Psoas muscle (tissue), 7 donors: ENCODE measurements at regions not wholly inside any gene's neighbourhood (a gene's known extent, or its start where the extent isn't known, plus 50 kb on each side); places are given as distances from the start of the nearest gene placed in this dataset.

Experiments
- ATAC-seq, 4 donors: fragments of 200-7000 bp; cut with Tn5 transposase; one replicate each; pipeline ENCODE4 v1.9.1; 2020; ENCODE audit warnings: moderate library complexity in 3 of 4, mild to moderate bottlenecking in 2 of 4
- DNase-seq, 2 donors: peaks; one replicate each; pipeline ENCODE4 v3.0.0-alpha.2; 2020
- H3K27ac ChIP-seq: fragments of 200-600 bp; one replicate; pipeline ENCODE4 v1.8.0; 2022
- H3K27me3 ChIP-seq, 3 donors: fragments of 200-600 bp in 1 of 3; one replicate each; pipeline versions ENCODE4 v1.6.1 to v1.8.0; 2013 to 2022; ENCODE audit warnings: low read length in 2 of 3, mild to moderate bottlenecking in 2 of 3, moderate library complexity in 1 of 3; ENCODE audit not compliant: insufficient read depth in 3 of 3
- H3K36me3 ChIP-seq, 2 donors: fragments of 200-600 bp in 1 of 2; one replicate each; pipeline versions ENCODE4 v1.6.1 to v1.8.0; 2013 to 2022; ENCODE audit warnings: low read depth in 1 of 2, mild to moderate bottlenecking in 1 of 2, moderate library complexity in 1 of 2; ENCODE audit not compliant: insufficient read depth in 1 of 2
- H3K4me1 ChIP-seq: fragments of 200-600 bp; one replicate; pipeline ENCODE4 v1.8.0; 2022
- H3K4me3 ChIP-seq: fragments of 200-600 bp; one replicate; pipeline ENCODE4 v1.8.0; 2022; ENCODE audit warnings: mild to moderate bottlenecking
- H3K9me3 ChIP-seq: fragments of 200-600 bp; one replicate; pipeline ENCODE4 v1.8.0; 2022
- CTCF ChIP-seq: fragments of 200-600 bp; IDR thresholded peaks from one replicate; pipeline ENCODE4 v1.8.0; 2022; ENCODE audit warnings: antibody characterized with exemption
- WGBS, 3 donors: extraction: QIAGEN DNeasy Blood & Tissue Kit; methylation state at CpG; one replicate each; pipeline versions ENCODE4 v1.1.6 to v1.1.7; 2013; 5-methylcytosine and 5-hydroxymethylcytosine counted together
- intact Hi-C, 2 donors: fragments of 100-400 bp; cut with DNase I; formaldehyde crosslinking; loops; one replicate each; pipeline versions ENCODE4 v1.11.0 to v1.14.2; 2022
- donor health status: healthy with polysubstance abuse.
- donor health status: DM: no; HTN: no; CAD: no; lungs with moderate emphysema.
- donor health status: Bipolar disorder and iron deficiency.
- donor health status: healthy.
- donor health status: DM: yes; HTN: yes; CAD: no.
- donor health status: DM: no; HTN: no; CAD: no.
- donor health status: DM: yes; HTN: yes; CAD: no.

DNA sequence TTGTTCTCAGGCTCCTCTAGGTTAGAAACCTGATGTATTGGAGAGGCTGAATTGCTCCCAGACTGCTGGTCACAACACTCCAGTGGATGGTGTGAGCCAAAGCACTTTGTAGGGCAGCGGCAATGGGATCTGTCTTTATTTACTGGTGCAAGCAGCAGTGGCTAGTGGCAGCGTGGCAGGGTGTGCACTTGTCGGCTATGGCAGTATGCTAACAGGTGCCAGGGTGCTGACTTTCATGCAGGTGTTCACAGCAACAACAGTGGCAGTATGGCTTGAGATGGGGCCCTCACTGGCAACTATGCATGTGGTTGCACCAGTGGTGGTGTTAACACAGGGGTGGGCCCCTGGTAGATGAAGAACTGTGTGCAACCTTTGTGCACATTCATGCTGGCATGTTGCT is 347.8 kb downstream of the DSC3 start:
- DNase-seq: no peak
- Histone ChIP-seq H3K27ac (no peak overlapping the region), H3K27me3 (no peaks in the 10 kb centered on the region), H3K4me3 (no peak overlapping the region), H3K4me1 (no peaks in the 10 kb centered on the region), H3K9me3 (no peaks in the 10 kb centered on the region), H3K36me3 (no peaks in the 10 kb centered on the region)
- no peak for TF ChIP-seq CTCF
- intact Hi-C loops: no loop called here
- no peak for ATAC-seq
- WGBS, 3 donors: 88 to 93% (median 89%) methylated on average over 3 of the region's 3 CpGs

DNA sequence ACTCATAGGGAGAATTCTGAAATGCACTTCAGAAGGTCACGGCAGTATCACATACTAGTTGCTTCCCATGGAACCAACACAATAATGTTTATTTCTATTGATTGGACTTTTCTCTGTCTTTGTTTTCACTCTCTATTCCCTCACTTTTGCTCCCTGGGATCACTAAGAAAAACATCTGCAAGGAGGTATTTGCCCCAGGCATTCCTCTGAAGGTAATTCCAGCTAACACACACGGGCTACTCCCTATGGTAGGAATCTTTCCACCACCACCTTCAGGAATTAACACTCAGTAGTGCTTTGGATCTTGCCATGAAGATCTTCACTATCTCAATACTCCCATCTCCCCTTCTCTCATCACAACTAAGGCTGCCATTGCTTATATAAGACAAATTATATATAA is 353.3 kb downstream of the DSC3 start:
- Histone ChIP-seq H3K9me3 (no peaks in the 10 kb centered on the region), H3K4me1 (no peaks in the 10 kb centered on the region), H3K36me3 (no peaks in the 10 kb centered on the region), H3K27me3 (no peaks in the 10 kb centered on the region), H3K4me3 (no peak overlapping the region), H3K27ac (no peak overlapping the region)
- no peak for DNase-seq
- intact Hi-C loops: no loop called here
- WGBS, 3 donors: 74 to 85% (median 80%) methylated on average over 2 of the region's 2 CpGs
- no peak for TF ChIP-seq CTCF
- no peak for ATAC-seq

DNA sequence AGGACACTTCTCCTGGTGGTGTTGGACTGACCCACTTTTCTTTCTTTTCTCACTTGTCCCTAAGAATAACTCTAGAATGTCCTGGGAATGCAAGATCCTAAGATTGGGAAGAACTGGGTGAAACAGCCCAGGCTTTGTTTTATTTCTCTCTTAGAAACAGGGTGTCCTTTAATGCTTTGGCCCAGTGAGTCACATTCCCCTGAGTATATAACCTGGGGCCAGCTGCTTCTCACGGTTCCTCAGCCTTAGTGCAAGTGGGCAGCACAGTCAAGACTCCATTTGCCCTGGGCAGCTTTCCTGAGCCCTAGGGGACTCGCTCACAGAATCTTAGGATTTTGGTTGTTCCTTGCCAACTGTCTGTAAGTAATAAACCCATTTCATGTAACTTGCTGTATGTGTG is 355.0 kb downstream of the DSC3 start:
- intact Hi-C loops: no loop called here
- Histone ChIP-seq H3K36me3 (no peaks in the 10 kb centered on the region), H3K4me3 (no peak overlapping the region), H3K4me1 (no peaks in the 10 kb centered on the region), H3K9me3 (no peaks in the 10 kb centered on the region), H3K27ac (no peak overlapping the region), H3K27me3 (no peaks in the 10 kb centered on the region)
- 55 to 72% (median 59%) methylated on average over 2 of the region's 2 CpGs for WGBS, 3 donors
- TF ChIP-seq CTCF: no peak
- ATAC-seq (no peak), DNase-seq (no peak)

DNA sequence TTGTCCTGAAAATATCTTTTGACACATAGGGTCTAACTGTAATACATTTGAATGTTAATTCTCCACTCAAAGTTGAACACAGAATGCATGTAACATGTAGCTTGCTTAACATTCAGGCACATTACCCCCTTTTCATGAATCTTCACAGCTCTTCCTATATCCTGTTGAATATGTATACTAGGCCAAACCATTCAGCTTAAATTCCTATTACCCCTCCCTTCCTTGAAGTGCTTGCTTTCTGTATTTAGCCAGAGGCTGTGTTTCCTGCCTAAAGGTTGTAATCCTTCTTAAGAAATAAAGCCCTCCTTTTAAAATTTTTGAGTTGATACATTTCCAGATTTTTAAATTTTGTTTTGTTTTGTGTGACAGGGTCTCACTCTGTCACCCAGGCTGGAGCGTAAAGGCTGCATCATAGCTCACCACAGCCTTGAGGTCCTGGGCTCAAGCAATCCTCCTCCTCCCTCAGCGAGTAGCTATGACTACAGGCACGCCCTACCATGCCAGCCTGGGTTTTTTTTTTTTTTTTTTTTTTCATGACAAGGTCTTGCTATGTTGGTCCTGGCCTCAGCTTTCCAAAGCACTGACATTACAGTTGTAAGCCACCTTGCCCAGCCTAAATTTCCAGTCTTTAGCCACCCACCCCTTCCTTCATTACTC is 357.6 kb downstream of the DSC3 start:
- 40 to 68% (median 40%) methylated on average over 3 of the region's 3 CpGs for WGBS, 3 donors
- Histone ChIP-seq H3K4me1 (no peaks in the 10 kb centered on the region), H3K9me3 (no peaks in the 10 kb centered on the region), H3K36me3 (no peaks in the 10 kb centered on the region), H3K4me3 (no peak overlapping the region), H3K27me3 (no peaks in the 10 kb centered on the region), H3K27ac (no peak overlapping the region)
- no peak for DNase-seq
- intact Hi-C loops: no loop called here
- TF ChIP-seq CTCF: no peak
- no peak for ATAC-seq

DNA sequence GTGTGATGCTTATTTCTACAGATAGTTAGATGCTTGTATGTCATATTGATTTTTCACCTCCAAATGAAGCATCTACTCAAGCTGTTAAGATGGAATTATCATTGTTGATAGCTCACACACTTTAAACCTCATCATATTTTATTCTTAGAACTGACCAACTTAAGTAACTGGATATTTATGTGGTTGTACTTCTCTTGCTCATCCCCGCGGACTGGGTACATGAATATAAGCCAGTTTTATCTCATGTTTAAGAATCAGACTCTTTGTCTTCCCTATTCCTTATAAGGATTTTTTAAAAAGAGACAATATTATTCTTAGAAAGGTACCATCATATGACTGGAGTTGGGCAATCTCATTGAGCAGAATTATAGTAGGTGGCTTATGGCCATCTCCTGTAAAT is 358.7 kb downstream of the DSC3 start:
- 88 to 97% (median 93%) methylated on average over 2 of the region's 2 CpGs for WGBS, 3 donors
- Histone ChIP-seq H3K27me3 (no peaks in the 10 kb centered on the region), H3K36me3 (no peaks in the 10 kb centered on the region), H3K4me3 (no peak overlapping the region), H3K27ac (no peak overlapping the region), H3K9me3 (no peaks in the 10 kb centered on the region), H3K4me1 (no peaks in the 10 kb centered on the region)
- no peak for DNase-seq
- no peak for ATAC-seq
- intact Hi-C loops: no loop called here
- TF ChIP-seq CTCF: no peak
